K562 (cell line): ENCODE measurements at regions not wholly inside any gene's neighbourhood (a gene's known extent, or its start where the extent isn't known, plus 50 kb on each side); places are given as distances from the start of the nearest gene placed in this dataset.

ENCODE experiments used
- ATAC-seq: fragments of 200-7000 bp; cut with Tn5 transposase; 3 replicates; pipeline ENCODE4 v1.9.1; 2020; ENCODE audit warnings: moderate library complexity
- BruUV-seq: library from RNA; stranded (reverse); fragments of 400-500 nt; replicated peaks from 2 replicates; lab custom pipeline; 2021; lab: Mats Ljungman, UMichigan
- CTCF ChIA-PET: fragments of 300-600 bp; formaldehyde crosslinking; extraction: SDS; loops from one replicate; lab custom pipeline; 2021; ENCODE audit warnings: low intra/inter-chr PET ratio; lab: Yijun Ruan, JAX
- POLR2A ChIA-PET: fragments of 300-600, 350-650 bp; sonication (Branson Sonifier 250); formaldehyde crosslinking; extraction: SDS; loops from one replicate; lab custom pipeline; 2021; ENCODE audit warnings: antibody characterized with exemption, inconsistent platforms; lab: Yijun Ruan, JAX
- DNase-seq, 4 experiments: peaks; one replicate each; pipeline versions ENCODE4 v3.0.0 to v3.0.0-alpha.2; 2011 to 2018; ENCODE audit warnings: low spot score in 3 of 4, mixed read lengths in 3 of 4; ENCODE audit errors: extremely low read depth in 1 of 4
- FAIRE-seq: peaks from 2 replicates; lab custom pipeline; 2011; peaks lifted over from hg19 to GRCh38; lab: Jason Lieb, UNC
- H2AFZ ChIP-seq: 2 replicates; pipeline ENCODE4 v1.6.0; 2011; ENCODE audit warnings: low read depth, low read length, control low read depth, inconsistent platforms
- H3K27ac ChIP-seq: fragments of 200-600 bp; 3 replicates; pipeline ENCODE4 v1.8.0; 2011; ENCODE audit warnings: low read depth, mild to moderate bottlenecking, control low read depth, inconsistent platforms, low read length, moderate library complexity, mixed read lengths; ENCODE audit errors: extremely low read depth
- H3K27me3 ChIP-seq, 2 experiments: fragments of 300-600 bp in 1 of 2; 2 replicates in 1 of 2; 3 replicates in 1 of 2; pipeline versions ENCODE4 v1.6.0 to v1.8.0; 2011; ENCODE audit warnings: inconsistent platforms in 2 of 2, low read length in 2 of 2, mild to moderate bottlenecking in 1 of 2, mixed read lengths in 1 of 2, moderate library complexity in 1 of 2; ENCODE audit not compliant: control insufficient read depth in 2 of 2, insufficient read depth in 2 of 2
- H3K36me3 ChIP-seq: fragments of 300-600 bp; 3 replicates; pipeline ENCODE4 v1.8.0; 2011; ENCODE audit warnings: mild to moderate bottlenecking, low read length, inconsistent platforms; ENCODE audit not compliant: control insufficient read depth, insufficient read depth
- H3K4me1 ChIP-seq, 2 experiments: fragments of 200-600 bp in 1 of 2; replicated peaks in 1 of 2; 2 replicates in 1 of 2; 3 replicates in 1 of 2; pipeline versions ENCODE4 v1.5.1 to v1.8.0; 2011; ENCODE audit warnings: inconsistent platforms in 2 of 2, low read length in 2 of 2, mild to moderate bottlenecking in 1 of 2, mixed read lengths in 1 of 2, moderate library complexity in 1 of 2; ENCODE audit not compliant: control insufficient read depth in 2 of 2, insufficient read depth in 2 of 2
- H3K4me2 ChIP-seq: 2 replicates; pipeline ENCODE4 v1.6.1; 2011; ENCODE audit warnings: low read length, control low read depth, inconsistent platforms, mixed read lengths; ENCODE audit not compliant: insufficient read depth
- H3K4me3 ChIP-seq: fragments of 200-600 bp; sonication (generic), shearing (Covaris generic); 2 replicates; pipeline ENCODE4 v1.5.1; 2016; ENCODE audit warnings: control low read depth, inconsistent platforms
- H3K79me2 ChIP-seq: fragments of 200-600 bp; 3 replicates; pipeline ENCODE4 v1.8.0; 2011; ENCODE audit warnings: low read length, inconsistent platforms; ENCODE audit not compliant: control insufficient read depth, insufficient read depth
- H3K9ac ChIP-seq, 2 experiments: 2 replicates each; pipeline versions ENCODE4 v1.6.0 to v1.6.1; 2011; ENCODE audit warnings: low read depth in 2 of 2, low read length in 2 of 2, control low read depth in 1 of 2, inconsistent platforms in 1 of 2, mild to moderate bottlenecking in 1 of 2, mixed read lengths in 1 of 2; ENCODE audit not compliant: insufficient read depth in 1 of 2
- H3K9me1 ChIP-seq: one replicate; pipeline ENCODE4 v1.6.0; 2011; ENCODE audit warnings: inconsistent platforms, mild to moderate bottlenecking, low read length, moderate library complexity; ENCODE audit not compliant: control insufficient read depth, insufficient read depth
- H3K9me3 ChIP-seq: replicated peaks from 2 replicates; pipeline ENCODE4 v1.5.1; 2011; ENCODE audit warnings: low read depth, low read length, inconsistent platforms; ENCODE audit not compliant: control insufficient read depth, insufficient read depth
- H4K20me1 ChIP-seq: replicated peaks from 2 replicates; pipeline ENCODE4 v1.6.1; 2011; ENCODE audit warnings: low read length, inconsistent platforms, mixed read lengths; ENCODE audit not compliant: control insufficient read depth, insufficient read depth
- ARHGAP35 ChIP-seq: fragments of 450-650 bp; IDR thresholded peaks from 2 replicates; pipeline ENCODE4 v1.6.1; 2018; ENCODE audit not compliant: partially characterized antibody
- CBFA2T2 ChIP-seq: fragments of 450-650 bp; conservative IDR thresholded peaks from 2 replicates; pipeline ENCODE4 v1.6.1; 2017; ENCODE audit warnings: mild to moderate bottlenecking
- CBX8 ChIP-seq: fragments of 200-600 bp; sonication (generic); IDR thresholded peaks from 2 replicates; pipeline ENCODE4 v1.6.1; 2012; ENCODE audit warnings: borderline replicate concordance, mixed run types, low read depth, mild to moderate bottlenecking, moderate library complexity, mixed read lengths, low read length, control low read depth, inconsistent platforms; ENCODE audit not compliant: poor library complexity, severe bottlenecking; ENCODE audit errors: extremely low read depth
- ETV6 ChIP-seq, 3 experiments: fragments of 150-350 bp in 1 of 3; sonication (generic) in 1 of 3; formaldehyde crosslinking in 1 of 3; IDR thresholded peaks; 2 replicates each; pipeline versions ENCODE4 v1.6.1 to v1.8.0; 2014 to 2022; ENCODE audit warnings: borderline replicate concordance in 2 of 3, low read depth in 2 of 3, antibody characterized with exemption in 1 of 3, low read length in 1 of 3, mild to moderate bottlenecking in 1 of 3, missing genetic modification reagents in 1 of 3
- GATAD2B ChIP-seq: fragments of 450-650 bp; IDR thresholded peaks from 2 replicates; pipeline ENCODE4 v1.6.1; 2017; ENCODE audit warnings: mild to moderate bottlenecking, borderline replicate concordance
- PHB ChIP-seq: fragments of 250-450 bp; sonication (Bioruptor Pico); IDR thresholded peaks from 2 replicates; pipeline ENCODE4 v1.5.0; 2021
- POLR2H ChIP-seq: IDR thresholded peaks from 2 replicates; pipeline ENCODE4 v1.6.1; 2016; ENCODE audit warnings: missing genetic modification characterization, low read depth, mild to moderate bottlenecking, control low read depth, missing compliant biosample characterization, moderate library complexity
- WGBS: fragments of 100-300 bp; shearing (Covaris generic); methylation state at CpG from one replicate; pipeline ENCODE4 v1.1.6; 2016; ENCODE audit warnings: low coverage, mixed read lengths; ENCODE audit not compliant: insufficient coverage; ENCODE audit errors: missing lambda C conversion rate; 5-methylcytosine and 5-hydroxymethylcytosine counted together
- in situ Hi-C: fragments of 300-500 bp; cut with MboI; formaldehyde crosslinking; loops from 4 replicates; pipeline ENCODE4 v1.15.0; 2018; ENCODE audit warnings: inconsistent platforms, mixed read lengths
- intact Hi-C: fragments of 100-400 bp; cut with micrococcal nuclease; formaldehyde crosslinking; loops from 2 replicates; pipeline ENCODE4 v1.14.2; 2022
- TF ChIP-seq, protein P1 (sequence below): sonication (generic); formaldehyde crosslinking; IDR thresholded peaks from 2 replicates; pipeline ENCODE4 v1.9.0; 2022; ENCODE audit warnings: mild to moderate bottlenecking, missing genetic modification reagents
- TF ChIP-seq, protein P2 (sequence below), 3 experiments: fragments of 200-800 bp in 1 of 3; fragments of 250-450 bp in 1 of 3; fragments of 450-650 bp in 1 of 3; sonication (Bioruptor Pico) in 1 of 3; sonication (Bioruptor generic) in 1 of 3; formaldehyde crosslinking in 1 of 3; IDR thresholded peaks; 2 replicates each; pipeline versions ENCODE4 v1.6.1 to v1.8.0; 2016 to 2022; ENCODE audit warnings: mild to moderate bottlenecking in 2 of 3, missing genetic modification characterization in 2 of 3, missing compliant biosample characterization in 1 of 3, moderate library complexity in 1 of 3
- TF ChIP-seq, protein P3 (sequence below): fragments of 450-650 bp; IDR thresholded peaks from 2 replicates; pipeline ENCODE4 v1.6.1; 2017; ENCODE audit warnings: mild to moderate bottlenecking, moderate library complexity
- TF ChIP-seq, protein P4 (sequence below): fragments of 450-650 bp; conservative IDR thresholded peaks from 2 replicates; pipeline ENCODE4 v1.6.1; 2016; ENCODE audit warnings: missing genetic modification characterization, low read depth, mild to moderate bottlenecking, control low read depth, missing compliant biosample characterization

DNA sequence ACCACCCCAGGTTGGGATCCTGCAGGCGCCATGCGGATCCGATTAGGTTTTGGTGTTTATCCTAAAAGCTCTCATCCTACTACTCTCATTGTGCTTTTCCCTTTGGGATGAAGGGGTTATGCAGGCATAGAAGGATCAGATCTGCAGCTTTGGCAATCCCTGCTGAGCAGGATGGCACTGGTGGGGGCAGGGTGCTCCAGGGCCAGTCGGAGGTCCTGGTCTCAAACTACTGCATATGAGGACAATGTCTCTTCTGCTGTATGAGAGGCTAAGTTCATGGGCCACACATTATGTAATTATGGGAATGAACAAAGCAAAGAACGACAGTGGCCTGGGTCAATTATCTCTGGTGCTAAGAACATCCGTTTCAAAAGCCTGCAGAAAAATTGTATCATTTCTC lies 334.2 kb downstream of the IRX1 start (continued):
- no peak for TF ChIP-seq ARHGAP35
- TF ChIP-seq, all 486 proteins: peak for 0

DNA sequence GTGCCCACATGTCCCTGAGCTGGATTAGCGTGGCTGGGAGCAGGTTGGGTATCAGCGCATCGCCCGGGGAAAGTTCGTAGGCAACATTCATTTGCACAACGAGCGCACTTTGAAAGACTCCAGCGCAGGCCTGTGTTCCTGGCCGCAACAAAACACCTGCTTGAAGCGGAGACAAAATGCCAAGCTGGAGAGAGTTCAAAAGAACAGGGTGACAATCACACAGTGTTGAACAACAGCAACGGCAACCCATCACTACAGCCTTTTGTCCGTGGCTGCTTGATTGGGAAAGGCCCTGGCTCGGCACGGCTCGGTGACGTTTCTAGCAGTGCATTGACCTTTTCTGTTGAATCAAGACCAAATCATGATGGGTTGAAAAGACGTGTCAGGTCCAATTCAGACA lies 336.3 kb downstream of the IRX1 start:
- Histone ChIP-seq H3K4me3 (no peak overlapping the region), H3K9me3 (no peaks in the 10 kb centered on the region), H2AFZ (no peak overlapping the region), H3K4me2 (no peak overlapping the region), H3K9me1 (no peaks in the 10 kb centered on the region), H3K27ac (no peak overlapping the region), H3K27me3 (no peaks in the 10 kb centered on the region)
- CTCF ChIA-PET: no interaction called here
- FAIRE-seq: no peak
- POLR2A ChIA-PET: no interaction called here
- in situ Hi-C loops: no loop called here
- TF ChIP-seq, protein P1, sequence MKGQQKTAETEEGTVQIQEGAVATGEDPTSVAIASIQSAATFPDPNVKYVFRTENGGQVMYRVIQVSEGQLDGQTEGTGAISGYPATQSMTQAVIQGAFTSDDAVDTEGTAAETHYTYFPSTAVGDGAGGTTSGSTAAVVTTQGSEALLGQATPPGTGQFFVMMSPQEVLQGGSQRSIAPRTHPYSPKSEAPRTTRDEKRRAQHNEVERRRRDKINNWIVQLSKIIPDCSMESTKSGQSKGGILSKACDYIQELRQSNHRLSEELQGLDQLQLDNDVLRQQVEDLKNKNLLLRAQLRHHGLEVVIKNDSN (CRISPR knock-in tag): no peak
- TF ChIP-seq CBX8 (no peak), ETV6 (IDR thresholded peaks at IDR 0.05; ENCODE audit: borderline replicate concordance in 1 of 2, low read depth in 2 of 2, low read length in 1 of 2) (no peak), ETV6 (CRISPR knock-in tag; IDR thresholded peaks at IDR 0.05; ENCODE audit: borderline replicate concordance) (no peak), PHB (no peak), GATAD2B (no peak), POLR2H (tag) (no peak), CBFA2T2 (no peak)
- TF ChIP-seq, protein P2, sequence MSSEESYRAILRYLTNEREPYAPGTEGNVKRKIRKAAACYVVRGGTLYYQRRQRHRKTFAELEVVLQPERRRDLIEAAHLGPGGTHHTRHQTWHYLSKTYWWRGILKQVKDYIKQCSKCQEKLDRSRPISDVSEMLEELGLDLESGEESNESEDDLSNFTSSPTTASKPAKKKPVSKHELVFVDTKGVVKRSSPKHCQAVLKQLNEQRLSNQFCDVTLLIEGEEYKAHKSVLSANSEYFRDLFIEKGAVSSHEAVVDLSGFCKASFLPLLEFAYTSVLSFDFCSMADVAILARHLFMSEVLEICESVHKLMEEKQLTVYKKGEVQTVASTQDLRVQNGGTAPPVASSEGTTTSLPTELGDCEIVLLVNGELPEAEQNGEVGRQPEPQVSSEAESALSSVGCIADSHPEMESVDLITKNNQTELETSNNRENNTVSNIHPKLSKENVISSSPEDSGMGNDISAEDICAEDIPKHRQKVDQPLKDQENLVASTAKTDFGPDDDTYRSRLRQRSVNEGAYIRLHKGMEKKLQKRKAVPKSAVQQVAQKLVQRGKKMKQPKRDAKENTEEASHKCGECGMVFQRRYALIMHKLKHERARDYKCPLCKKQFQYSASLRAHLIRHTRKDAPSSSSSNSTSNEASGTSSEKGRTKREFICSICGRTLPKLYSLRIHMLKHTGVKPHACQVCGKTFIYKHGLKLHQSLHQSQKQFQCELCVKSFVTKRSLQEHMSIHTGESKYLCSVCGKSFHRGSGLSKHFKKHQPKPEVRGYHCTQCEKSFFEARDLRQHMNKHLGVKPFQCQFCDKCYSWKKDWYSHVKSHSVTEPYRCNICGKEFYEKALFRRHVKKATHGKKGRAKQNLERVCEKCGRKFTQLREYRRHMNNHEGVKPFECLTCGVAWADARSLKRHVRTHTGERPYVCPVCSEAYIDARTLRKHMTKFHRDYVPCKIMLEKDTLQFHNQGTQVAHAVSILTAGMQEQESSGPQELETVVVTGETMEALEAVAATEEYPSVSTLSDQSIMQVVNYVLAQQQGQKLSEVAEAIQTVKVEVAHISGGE (CRISPR knock-in tag; IDR thresholded peaks at IDR 0.05): no peak
- TF ChIP-seq, protein P3, sequence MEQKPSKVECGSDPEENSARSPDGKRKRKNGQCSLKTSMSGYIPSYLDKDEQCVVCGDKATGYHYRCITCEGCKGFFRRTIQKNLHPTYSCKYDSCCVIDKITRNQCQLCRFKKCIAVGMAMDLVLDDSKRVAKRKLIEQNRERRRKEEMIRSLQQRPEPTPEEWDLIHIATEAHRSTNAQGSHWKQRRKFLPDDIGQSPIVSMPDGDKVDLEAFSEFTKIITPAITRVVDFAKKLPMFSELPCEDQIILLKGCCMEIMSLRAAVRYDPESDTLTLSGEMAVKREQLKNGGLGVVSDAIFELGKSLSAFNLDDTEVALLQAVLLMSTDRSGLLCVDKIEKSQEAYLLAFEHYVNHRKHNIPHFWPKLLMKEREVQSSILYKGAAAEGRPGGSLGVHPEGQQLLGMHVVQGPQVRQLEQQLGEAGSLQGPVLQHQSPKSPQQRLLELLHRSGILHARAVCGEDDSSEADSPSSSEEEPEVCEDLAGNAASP: no peak
- TF ChIP-seq, protein P4, sequence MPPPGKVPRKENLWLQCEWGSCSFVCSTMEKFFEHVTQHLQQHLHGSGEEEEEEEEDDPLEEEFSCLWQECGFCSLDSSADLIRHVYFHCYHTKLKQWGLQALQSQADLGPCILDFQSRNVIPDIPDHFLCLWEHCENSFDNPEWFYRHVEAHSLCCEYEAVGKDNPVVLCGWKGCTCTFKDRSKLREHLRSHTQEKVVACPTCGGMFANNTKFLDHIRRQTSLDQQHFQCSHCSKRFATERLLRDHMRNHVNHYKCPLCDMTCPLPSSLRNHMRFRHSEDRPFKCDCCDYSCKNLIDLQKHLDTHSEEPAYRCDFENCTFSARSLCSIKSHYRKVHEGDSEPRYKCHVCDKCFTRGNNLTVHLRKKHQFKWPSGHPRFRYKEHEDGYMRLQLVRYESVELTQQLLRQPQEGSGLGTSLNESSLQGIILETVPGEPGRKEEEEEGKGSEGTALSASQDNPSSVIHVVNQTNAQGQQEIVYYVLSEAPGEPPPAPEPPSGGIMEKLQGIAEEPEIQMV (tag): no peak
- TF ChIP-seq, all 486 proteins: peak for 0
- DNase-seq (no peak), ATAC-seq (no peak)
- Histone ChIP-seq H3K79me2 (no peaks in the 10 kb centered on the region), H4K20me1 (no peaks in the 10 kb centered on the region), H3K4me1 (no peaks in the 10 kb centered on the region), H3K36me3 (no peaks in the 10 kb centered on the region), H3K9ac (no peak overlapping the region)
- intact Hi-C loops: no loop called here
- BruUV-seq: no TSS peak
- 3% methylated on average over 17 of the region's 17 CpGs for WGBS
